ENCODE measurements at regions not wholly inside any gene's neighbourhood (a gene's known extent, or its start where the extent isn't known, plus 50 kb on each side); places are given as distances from the start of the nearest gene placed in this dataset.

DNA sequence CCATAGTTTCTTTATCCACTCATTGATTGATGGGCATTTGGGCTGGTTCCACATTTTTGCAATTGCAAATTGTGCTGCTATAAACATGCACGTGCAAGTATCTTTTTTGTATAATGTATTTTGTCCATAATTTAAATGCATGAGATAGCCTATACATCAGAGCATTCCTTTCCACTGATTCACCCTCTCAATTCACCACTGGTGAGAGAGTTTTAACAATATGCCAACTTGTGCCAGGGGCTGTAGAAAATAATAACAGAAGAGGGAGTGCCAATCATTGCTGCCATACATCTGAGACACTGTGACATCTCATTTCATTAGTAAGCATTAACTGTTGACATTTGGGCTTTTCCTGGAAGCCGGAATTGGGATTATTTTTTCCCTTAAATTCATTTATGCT, 125.1 kb downstream of the RAP2A start:
- Mint-ChIP-seq H3K27ac (ENCODE audit: unreplicated experiment) (no peak overlapping the region), H3K4me3 (ENCODE audit: unreplicated experiment) (no peak overlapping the region), H3K27me3 (ENCODE audit: low read depth) (no peaks in the 10 kb centered on the region), H3K4me1 (ENCODE audit: low read depth) (no peaks in the 10 kb centered on the region), H3K9me3 (ENCODE audit: low read depth) (peaks cover 4% of the 10 kb centered on the region), H3K36me3 (ENCODE audit: low read depth) (no peaks in the 10 kb centered on the region)
- no peak for DNase-seq (ENCODE audit: low spot score)
- no peak for TF ChIP-seq CTCF (IDR thresholded peaks at IDR 0.05)

GRCh38 chr13:97559981-97560380, 126.0 kb downstream of the RAP2A start:
- H3K9me3 Mint-ChIP-seq (ENCODE audit: low read depth): peaks cover 4% of the 10 kb centered on the region
- no peak overlapping the region for H3K4me3 Mint-ChIP-seq (ENCODE audit: unreplicated experiment)
- H3K27ac Mint-ChIP-seq (ENCODE audit: unreplicated experiment): no peak overlapping the region
- H3K27me3 Mint-ChIP-seq (ENCODE audit: low read depth): no peaks in the 10 kb centered on the region
- DNase-seq (ENCODE audit: low spot score): no peak
- TF ChIP-seq CTCF (IDR thresholded peaks at IDR 0.05): no peak
- no peaks in the 10 kb centered on the region for H3K36me3 Mint-ChIP-seq (ENCODE audit: low read depth)
- H3K4me1 Mint-ChIP-seq (ENCODE audit: low read depth): peaks cover 3% of the 10 kb centered on the region

DNA sequence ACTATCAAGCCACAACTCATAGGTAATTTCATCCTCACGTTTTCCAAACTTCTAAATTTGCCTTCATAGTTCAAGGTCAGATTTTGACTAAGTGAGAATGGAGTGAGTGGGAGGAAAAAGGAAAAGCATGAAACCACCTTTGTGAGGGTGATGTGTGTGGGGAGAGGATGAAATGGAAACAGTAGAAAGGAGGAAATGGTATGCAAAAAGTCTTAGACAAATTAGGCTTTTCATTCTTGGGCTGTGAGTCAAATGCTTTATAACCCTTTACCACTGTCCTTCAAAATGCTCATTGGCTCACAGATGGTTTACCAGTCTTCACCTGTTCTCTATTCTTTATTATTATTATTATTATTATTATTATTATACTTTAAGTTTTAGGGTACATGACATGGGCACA, 127.2 kb downstream of the RAP2A start:
- Mint-ChIP-seq H3K4me3 (ENCODE audit: unreplicated experiment) (no peak overlapping the region), H3K4me1 (ENCODE audit: low read depth) (peaks cover 6% of the 10 kb centered on the region), H3K27me3 (ENCODE audit: low read depth) (no peaks in the 10 kb centered on the region), H3K27ac (ENCODE audit: unreplicated experiment) (no peak overlapping the region), H3K36me3 (ENCODE audit: low read depth) (no peaks in the 10 kb centered on the region), H3K9me3 (ENCODE audit: low read depth) (peaks cover 4% of the 10 kb centered on the region)
- no peak for TF ChIP-seq CTCF (IDR thresholded peaks at IDR 0.05)
- no peak for DNase-seq (ENCODE audit: low spot score)

DNA sequence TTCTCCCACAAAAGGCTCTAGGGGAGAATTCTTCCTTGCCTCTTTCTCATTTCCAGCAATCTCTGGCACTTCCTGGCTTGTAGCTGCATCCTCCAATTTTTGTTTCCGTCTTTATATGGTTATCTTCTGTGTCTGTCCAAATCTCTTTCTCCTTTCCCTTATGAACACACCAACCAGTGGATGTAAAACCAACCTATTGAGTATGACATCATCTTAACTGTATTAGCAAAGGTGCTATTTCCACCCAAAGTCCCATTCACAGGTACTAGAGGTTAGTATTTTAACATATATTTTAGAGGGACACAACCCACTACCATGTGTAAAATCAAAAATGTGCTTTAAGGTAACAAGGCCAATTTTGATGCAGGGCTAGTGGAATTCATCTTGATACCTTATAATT, 129.0 kb downstream of the RAP2A start:
- TF ChIP-seq CTCF (IDR thresholded peaks at IDR 0.05): no peak
- Mint-ChIP-seq H3K27ac (ENCODE audit: unreplicated experiment) (no peak overlapping the region), H3K36me3 (ENCODE audit: low read depth) (no peaks in the 10 kb centered on the region), H3K9me3 (ENCODE audit: low read depth) (peaks cover 4% of the 10 kb centered on the region), H3K4me1 (ENCODE audit: low read depth) (peaks cover 8% of the 10 kb centered on the region), H3K4me3 (ENCODE audit: unreplicated experiment) (no peak overlapping the region), H3K27me3 (ENCODE audit: low read depth) (no peaks in the 10 kb centered on the region)
- DNase-seq (ENCODE audit: low spot score): no peak

DNA sequence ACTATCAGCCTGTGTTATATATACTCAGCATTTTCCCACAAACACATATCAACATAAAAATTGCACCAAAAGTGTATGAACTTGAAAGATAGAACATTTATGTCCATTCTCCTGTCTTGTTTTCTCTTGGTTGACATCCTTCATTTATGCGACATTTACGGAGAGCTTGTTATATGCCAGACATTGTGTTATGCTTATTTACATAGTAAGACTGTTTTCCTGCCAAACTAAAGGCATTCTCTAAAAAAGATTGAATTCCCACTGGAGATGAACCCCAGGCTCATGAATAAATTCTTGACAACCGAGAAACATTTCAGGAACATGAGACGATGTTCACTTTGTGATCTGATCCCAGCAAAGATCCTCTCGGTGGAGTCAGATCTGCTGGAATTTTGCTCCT, 131.0 kb downstream of the RAP2A start:
- DNase-seq (ENCODE audit: low spot score): no peak
- H3K4me1 Mint-ChIP-seq (ENCODE audit: low read depth): peaks cover 16% of the 10 kb centered on the region
- TF ChIP-seq CTCF (IDR thresholded peaks at IDR 0.05): no peak
- H3K36me3 Mint-ChIP-seq (ENCODE audit: low read depth): no peaks in the 10 kb centered on the region
- no peaks in the 10 kb centered on the region for H3K9me3 Mint-ChIP-seq (ENCODE audit: low read depth)
- no peaks in the 10 kb centered on the region for H3K27me3 Mint-ChIP-seq (ENCODE audit: low read depth)
- H3K4me3 Mint-ChIP-seq (ENCODE audit: unreplicated experiment): no peak overlapping the region
- H3K27ac Mint-ChIP-seq (ENCODE audit: unreplicated experiment): no peak overlapping the region

Measured in chondrocyte (in vitro differentiated cells).